WTC11 (cell line): ENCODE measurements at regions not wholly inside any gene's neighbourhood (a gene's known extent, or its start where the extent isn't known, plus 50 kb on each side); places are given as distances from the start of the nearest gene placed in this dataset.

ENCODE experiments used
- ATAC-seq: fragments of 200-7000 bp; cut with Tn5 transposase; 2 replicates; pipeline ENCODE4 v1.10.0; 2021; ENCODE audit warnings: mild to moderate bottlenecking, moderate library complexity
- CTCF ChIA-PET: fragments of 300-600 bp; sonication (Branson Sonifier 250); formaldehyde crosslinking; loops from one replicate; lab custom pipeline; 2021; ENCODE audit warnings: antibody characterized with exemption; lab: Charles Lee
- POLR2A ChIA-PET: fragments of 350-600 bp; sonication (Branson Sonifier 250); formaldehyde crosslinking; loops from one replicate; lab custom pipeline; 2021; ENCODE audit warnings: antibody characterized with exemption; lab: Charles Lee
- DNase-seq: peaks from one replicate; pipeline ENCODE4 v3.0.0; 2021; ENCODE audit warnings: low spot score
- H3K27ac Mint-ChIP-seq: 2 replicates; pipeline ENCODE4 v1.8.0; 2021; ENCODE audit warnings: mixed read lengths
- H3K27me3 Mint-ChIP-seq: 2 replicates; pipeline ENCODE4 v1.8.0; 2021; ENCODE audit warnings: low read depth, mild to moderate bottlenecking, moderate library complexity, mixed read lengths
- H3K36me3 Mint-ChIP-seq: 2 replicates; pipeline ENCODE4 v1.8.0; 2021; ENCODE audit warnings: mixed read lengths
- H3K4me1 Mint-ChIP-seq: 2 replicates; pipeline ENCODE4 v1.8.0; 2022; ENCODE audit warnings: mixed read lengths
- H3K4me3 Mint-ChIP-seq: 2 replicates; pipeline ENCODE4 v1.8.0; 2021; ENCODE audit warnings: mild to moderate bottlenecking, moderate library complexity, mixed read lengths
- H3K9me3 Mint-ChIP-seq: 2 replicates; pipeline ENCODE4 v1.8.0; 2021; ENCODE audit warnings: mixed read lengths
- ATF1 ChIP-seq: sonication (generic); formaldehyde crosslinking; IDR thresholded peaks from 2 replicates; pipeline ENCODE4 v1.8.1; 2023; ENCODE audit warnings: mild to moderate bottlenecking, moderate library complexity, missing genetic modification reagents
- CBFB ChIP-seq: sonication (generic); formaldehyde crosslinking; IDR thresholded peaks from 2 replicates; pipeline ENCODE4 v1.8.1; 2022; ENCODE audit warnings: mild to moderate bottlenecking, low read depth, missing genetic modification reagents
- CREB1 ChIP-seq: sonication (generic); formaldehyde crosslinking; IDR thresholded peaks from 2 replicates; pipeline ENCODE4 v1.8.0; 2023; ENCODE audit warnings: mild to moderate bottlenecking, missing genetic modification reagents
- CREM ChIP-seq: sonication (generic); formaldehyde crosslinking; IDR thresholded peaks from 2 replicates; pipeline ENCODE4 v1.8.1; 2022; ENCODE audit warnings: mild to moderate bottlenecking, missing genetic modification reagents, moderate library complexity
- ELF4 ChIP-seq: sonication (generic); formaldehyde crosslinking; IDR thresholded peaks from 2 replicates; pipeline ENCODE4 v1.8.1; 2022; ENCODE audit warnings: low read depth, mild to moderate bottlenecking, moderate library complexity, missing genetic modification reagents
- ESRRA ChIP-seq: sonication (generic); formaldehyde crosslinking; IDR thresholded peaks from 2 replicates; pipeline ENCODE4 v1.8.1; 2022; ENCODE audit warnings: mild to moderate bottlenecking, missing genetic modification reagents, borderline replicate concordance
- ETV6 ChIP-seq: sonication (generic); formaldehyde crosslinking; IDR thresholded peaks from 2 replicates; pipeline ENCODE4 v1.8.1; 2022; ENCODE audit warnings: mild to moderate bottlenecking, missing genetic modification reagents
- HMGXB4 ChIP-seq: sonication (generic); formaldehyde crosslinking; IDR thresholded peaks from 2 replicates; pipeline ENCODE4 v1.8.1; 2023; ENCODE audit warnings: mild to moderate bottlenecking, moderate library complexity, missing genetic modification reagents
- IRF2 ChIP-seq: sonication (generic); formaldehyde crosslinking; IDR thresholded peaks from 2 replicates; pipeline ENCODE4 v1.8.0; 2022; ENCODE audit warnings: low read depth, missing genetic modification reagents, borderline replicate concordance
- JAZF1 ChIP-seq: fragments of 250-450 bp; sonication (Bioruptor Pico); IDR thresholded peaks from 2 replicates; pipeline ENCODE4 v1.9.0; 2021; ENCODE audit warnings: moderate library complexity, mild to moderate bottlenecking, inconsistent platforms
- NR1H2 ChIP-seq: sonication (generic); formaldehyde crosslinking; IDR thresholded peaks from 2 replicates; pipeline ENCODE4 v1.9.0; 2021; ENCODE audit warnings: mild to moderate bottlenecking, moderate library complexity, missing genetic modification reagents
- PRDM15 ChIP-seq: sonication (generic); formaldehyde crosslinking; IDR thresholded peaks from 2 replicates; pipeline ENCODE4 v1.8.0; 2022; ENCODE audit warnings: missing genetic modification reagents
- PRRX2 ChIP-seq: fragments of 250-450 bp; sonication (Bioruptor Pico); IDR thresholded peaks from 2 replicates; pipeline ENCODE4 v1.8.0; 2021; ENCODE audit warnings: mild to moderate bottlenecking
- SMAD4 ChIP-seq: sonication (generic); formaldehyde crosslinking; IDR thresholded peaks from 2 replicates; pipeline ENCODE4 v1.8.0; 2022; ENCODE audit warnings: mild to moderate bottlenecking, missing genetic modification reagents
- TEAD1 ChIP-seq: sonication (generic); formaldehyde crosslinking; IDR thresholded peaks from 2 replicates; pipeline ENCODE4 v1.8.0; 2022; ENCODE audit warnings: mild to moderate bottlenecking, missing genetic modification reagents
- ZNF121 ChIP-seq: sonication (generic); formaldehyde crosslinking; IDR thresholded peaks from 2 replicates; pipeline ENCODE4 v1.8.0; 2023; ENCODE audit warnings: missing genetic modification reagents
- ZNF138 ChIP-seq: sonication (generic); formaldehyde crosslinking; conservative IDR thresholded peaks from 2 replicates; pipeline ENCODE4 v1.8.1; 2022; ENCODE audit warnings: mild to moderate bottlenecking, moderate library complexity, missing genetic modification reagents
- ZNF281 ChIP-seq: sonication (generic); formaldehyde crosslinking; IDR thresholded peaks from 2 replicates; pipeline ENCODE4 v1.8.0; 2023; ENCODE audit warnings: mild to moderate bottlenecking, missing genetic modification reagents
- ZNF396 ChIP-seq: fragments of 250-450 bp; sonication (Bioruptor Pico); IDR thresholded peaks from 2 replicates; pipeline ENCODE4 v1.8.0; 2021; ENCODE audit warnings: mild to moderate bottlenecking, moderate library complexity, borderline replicate concordance
- ZNF532 ChIP-seq: fragments of 250-450 bp; sonication (Bioruptor Pico); IDR thresholded peaks from 2 replicates; pipeline ENCODE4 v1.9.0; 2021; ENCODE audit warnings: mild to moderate bottlenecking, borderline replicate concordance
- TF ChIP-seq, protein P1 (sequence below): sonication (generic); formaldehyde crosslinking; IDR thresholded peaks from 2 replicates; pipeline ENCODE4 v1.8.1; 2022; ENCODE audit warnings: low read depth, missing genetic modification reagents, borderline replicate concordance

- POLR2A ChIA-PET = no interaction called here
- DNase-seq = no peak
- H3K4me1 Mint-ChIP-seq = no peaks in the 10 kb centered on the region
- TF ChIP-seq ZNF532 = no peak
- TF ChIP-seq, all 79 proteins: peak for 0
- 0 out of 2 replicates have a peak, but pooled peaks cover 4% of the 10 kb centered on the region for H3K9me3 Mint-ChIP-seq
- CTCF ChIA-PET = no interaction called here
- no peak overlapping the region for H3K27ac Mint-ChIP-seq
- H3K4me3 Mint-ChIP-seq = no peak overlapping the region
- peaks cover 3% of the 10 kb centered on the region; the same call in 1 of the 2 replicates for H3K27me3 Mint-ChIP-seq
- no peaks in the 10 kb centered on the region for H3K36me3 Mint-ChIP-seq
- ATAC-seq = no peak
These were observed 108.5 kb upstream of the MAP1B start for GRCh38 chr5:71998746-71999145.

DNA sequence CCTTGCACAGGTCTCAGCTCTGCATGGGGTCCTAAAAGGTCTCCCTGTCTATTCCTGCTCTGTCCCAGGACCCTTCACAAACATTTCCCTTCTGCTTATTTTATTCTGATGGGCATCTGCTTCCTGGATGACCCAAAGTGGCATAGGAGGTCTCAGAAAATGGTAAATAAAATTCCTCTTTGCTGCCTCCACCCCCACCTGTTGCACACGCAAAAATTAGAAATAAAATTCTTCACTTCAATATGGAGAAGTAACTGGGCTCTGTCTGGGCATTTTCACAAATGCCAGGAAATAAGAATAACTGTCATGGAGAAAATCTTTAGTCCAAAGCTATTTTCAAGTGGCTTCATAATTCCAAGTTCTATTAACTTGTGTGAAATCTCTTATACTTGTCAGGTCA is 106.6 kb upstream of the MAP1B start:
- Mint-ChIP-seq H3K4me1 (peaks cover 5% of the 10 kb centered on the region), H3K36me3 (no peaks in the 10 kb centered on the region), H3K27me3 (peaks cover 3% of the 10 kb centered on the region; the same call in 1 of the 2 replicates), H3K4me3 (no peak overlapping the region), H3K9me3 (0 out of 2 replicates have a peak, but pooled peaks cover 4% of the 10 kb centered on the region), H3K27ac (no peak overlapping the region)
- POLR2A ChIA-PET = no interaction called here
- ATAC-seq (no peak), DNase-seq (no peak)
- CTCF ChIA-PET = no interaction called here
- TF ChIP-seq ZNF121 (CRISPR knock-in tag) (no peak), PRDM15 (CRISPR knock-in tag) (no peak), IRF2 (no peak), HMGXB4 (CRISPR knock-in tag) (no peak), CREB1 (CRISPR knock-in tag) (no peak), PRRX2 (CRISPR knock-in tag) (no peak), ZNF281 (CRISPR knock-in tag) (no peak), ZNF396 (no peak), JAZF1 (CRISPR knock-in tag) (no peak), CBFB (CRISPR knock-in tag) (no peak), ESRRA (CRISPR knock-in tag) (no peak), SMAD4 (CRISPR knock-in tag) (no peak), TEAD1 (CRISPR knock-in tag) (no peak), ETV6 (no peak), ELF4 (no peak), ZNF138 (CRISPR knock-in tag) (no peak), CREM (CRISPR knock-in tag) (no peak), NR1H2 (CRISPR knock-in tag) (no peak), ATF1 (CRISPR knock-in tag) (no peak)
- TF ChIP-seq, protein P1, sequence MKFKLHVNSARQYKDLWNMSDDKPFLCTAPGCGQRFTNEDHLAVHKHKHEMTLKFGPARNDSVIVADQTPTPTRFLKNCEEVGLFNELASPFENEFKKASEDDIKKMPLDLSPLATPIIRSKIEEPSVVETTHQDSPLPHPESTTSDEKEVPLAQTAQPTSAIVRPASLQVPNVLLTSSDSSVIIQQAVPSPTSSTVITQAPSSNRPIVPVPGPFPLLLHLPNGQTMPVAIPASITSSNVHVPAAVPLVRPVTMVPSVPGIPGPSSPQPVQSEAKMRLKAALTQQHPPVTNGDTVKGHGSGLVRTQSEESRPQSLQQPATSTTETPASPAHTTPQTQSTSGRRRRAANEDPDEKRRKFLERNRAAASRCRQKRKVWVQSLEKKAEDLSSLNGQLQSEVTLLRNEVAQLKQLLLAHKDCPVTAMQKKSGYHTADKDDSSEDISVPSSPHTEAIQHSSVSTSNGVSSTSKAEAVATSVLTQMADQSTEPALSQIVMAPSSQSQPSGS (CRISPR knock-in tag) = no peak
